ENCODE measurements at regions not wholly inside any gene's neighbourhood (a gene's known extent, or its start where the extent isn't known, plus 50 kb on each side); places are given as distances from the start of the nearest gene placed in this dataset.

DNA sequence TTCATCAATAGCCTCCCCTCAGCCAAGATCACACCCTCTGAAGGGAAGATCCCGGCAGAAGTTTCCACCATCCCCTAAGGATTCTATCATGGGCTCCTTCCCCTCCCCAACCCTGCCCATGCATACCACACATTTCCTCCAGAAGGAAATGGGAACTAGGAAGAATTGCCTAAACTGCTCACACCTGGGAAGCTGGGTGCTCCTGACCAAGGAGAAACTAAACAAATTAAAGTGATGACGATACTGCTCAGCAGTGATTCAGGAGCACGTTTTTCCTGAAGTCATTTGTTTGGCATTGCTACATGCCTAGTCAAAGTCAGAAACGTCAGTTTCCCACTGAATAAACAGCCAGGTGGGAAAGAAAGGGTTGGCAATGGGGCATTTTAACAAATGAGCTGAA is 136.1 kb upstream of the CDYL start:
- Mint-ChIP-seq H3K27ac (no peak overlapping the region), H3K9me3 (no peaks in the 10 kb centered on the region), H3K4me1 (ENCODE audit: unreplicated experiment) (peaks cover 6% of the 10 kb centered on the region), H3K27me3 (no peaks in the 10 kb centered on the region), H3K4me3 (no peak overlapping the region), H3K36me3 (no peaks in the 10 kb centered on the region)
- no peak for DNase-seq (ENCODE audit: extremely low spot score, unreplicated experiment)
- TF ChIP-seq, protein P1, sequence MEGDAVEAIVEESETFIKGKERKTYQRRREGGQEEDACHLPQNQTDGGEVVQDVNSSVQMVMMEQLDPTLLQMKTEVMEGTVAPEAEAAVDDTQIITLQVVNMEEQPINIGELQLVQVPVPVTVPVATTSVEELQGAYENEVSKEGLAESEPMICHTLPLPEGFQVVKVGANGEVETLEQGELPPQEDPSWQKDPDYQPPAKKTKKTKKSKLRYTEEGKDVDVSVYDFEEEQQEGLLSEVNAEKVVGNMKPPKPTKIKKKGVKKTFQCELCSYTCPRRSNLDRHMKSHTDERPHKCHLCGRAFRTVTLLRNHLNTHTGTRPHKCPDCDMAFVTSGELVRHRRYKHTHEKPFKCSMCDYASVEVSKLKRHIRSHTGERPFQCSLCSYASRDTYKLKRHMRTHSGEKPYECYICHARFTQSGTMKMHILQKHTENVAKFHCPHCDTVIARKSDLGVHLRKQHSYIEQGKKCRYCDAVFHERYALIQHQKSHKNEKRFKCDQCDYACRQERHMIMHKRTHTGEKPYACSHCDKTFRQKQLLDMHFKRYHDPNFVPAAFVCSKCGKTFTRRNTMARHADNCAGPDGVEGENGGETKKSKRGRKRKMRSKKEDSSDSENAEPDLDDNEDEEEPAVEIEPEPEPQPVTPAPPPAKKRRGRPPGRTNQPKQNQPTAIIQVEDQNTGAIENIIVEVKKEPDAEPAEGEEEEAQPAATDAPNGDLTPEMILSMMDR (conservative IDR thresholded peaks at IDR 0.05): no peak

DNA sequence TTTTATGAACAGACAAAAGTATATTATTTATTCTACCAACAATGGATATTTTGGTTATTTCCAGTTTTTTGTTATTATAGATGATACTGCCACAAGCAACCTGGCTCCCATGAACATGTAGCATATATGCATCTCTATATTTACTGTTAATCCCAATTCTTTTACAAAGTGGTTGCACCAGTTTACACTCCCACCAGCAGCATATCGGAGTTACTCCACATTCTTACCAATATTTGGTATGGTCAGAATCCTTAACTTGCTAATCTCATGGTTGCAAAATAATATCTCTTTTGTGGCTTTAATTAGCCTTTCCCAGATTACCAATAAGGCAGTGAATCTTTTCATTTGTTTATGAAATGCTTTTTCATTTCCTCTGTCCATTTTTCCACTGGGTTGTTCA is 137.6 kb upstream of the CDYL start:
- Mint-ChIP-seq H3K27ac (no peak overlapping the region), H3K4me3 (no peak overlapping the region), H3K9me3 (no peaks in the 10 kb centered on the region), H3K36me3 (no peaks in the 10 kb centered on the region), H3K27me3 (no peaks in the 10 kb centered on the region), H3K4me1 (ENCODE audit: unreplicated experiment) (no peaks in the 10 kb centered on the region)
- TF ChIP-seq, protein P1 (conservative IDR thresholded peaks at IDR 0.05): no peak
- DNase-seq (ENCODE audit: extremely low spot score, unreplicated experiment): no peak

DNA sequence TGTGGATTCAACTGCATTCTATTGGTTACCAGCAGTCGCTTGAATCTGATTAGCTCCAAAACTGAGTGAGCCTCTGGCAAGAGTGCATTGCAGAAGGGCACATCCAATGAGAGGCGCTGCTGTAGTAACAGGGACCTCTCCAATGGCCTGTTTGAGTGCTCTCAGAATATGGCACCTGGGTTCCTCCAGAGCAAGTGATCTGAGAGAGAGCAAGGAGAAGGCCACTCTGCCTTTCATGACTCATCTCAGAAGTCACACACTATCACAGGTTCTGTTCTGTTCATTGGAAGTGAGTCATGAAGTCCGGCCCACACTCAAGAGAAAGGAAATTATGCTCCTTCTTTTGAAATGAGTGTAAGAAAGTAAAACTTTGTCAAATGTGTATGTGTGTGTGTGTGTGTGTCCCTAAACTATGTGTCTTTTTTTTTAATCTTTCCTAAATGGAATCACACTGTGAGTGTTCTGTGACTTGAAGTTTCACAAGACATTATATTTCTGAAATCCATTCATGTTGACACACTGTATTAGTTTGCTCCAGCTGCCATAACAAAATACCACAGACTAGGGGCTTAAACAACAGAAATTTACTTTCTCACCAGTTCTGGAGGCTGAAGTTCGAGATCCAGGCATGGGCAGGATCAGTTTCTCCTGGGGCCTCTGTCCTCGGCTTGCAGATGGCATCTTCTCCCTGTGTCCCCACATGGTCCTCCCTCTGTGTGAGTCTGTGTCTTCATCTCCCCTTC is 138.3 kb upstream of the CDYL start:
- Mint-ChIP-seq H3K9me3 (no peaks in the 10 kb centered on the region), H3K36me3 (no peaks in the 10 kb centered on the region), H3K4me1 (ENCODE audit: unreplicated experiment) (no peaks in the 10 kb centered on the region), H3K27me3 (no peaks in the 10 kb centered on the region), H3K4me3 (no peak overlapping the region), H3K27ac (no peak overlapping the region)
- no peak for DNase-seq (ENCODE audit: extremely low spot score, unreplicated experiment)
- TF ChIP-seq, protein P1 (conservative IDR thresholded peaks at IDR 0.05): no peak

DNA sequence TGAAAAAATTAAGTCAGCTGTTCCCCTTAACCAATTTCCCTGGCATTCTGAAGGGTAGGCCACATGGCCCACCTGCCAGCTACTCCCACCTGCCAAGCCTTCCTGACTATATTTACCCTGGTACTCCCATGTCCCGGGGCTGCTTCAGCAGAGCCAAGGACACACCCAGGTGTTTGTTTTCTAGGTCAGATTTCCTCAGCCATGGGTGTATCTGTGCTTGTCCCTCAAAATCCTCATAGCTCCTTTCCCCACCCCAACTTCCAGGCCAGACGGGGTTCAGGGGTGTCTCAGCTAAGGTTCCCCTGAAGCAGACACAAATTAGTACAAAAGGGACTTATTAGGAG is 139.4 kb upstream of the CDYL start:
- H3K27me3 Mint-ChIP-seq: no peaks in the 10 kb centered on the region
- no peak for DNase-seq (ENCODE audit: extremely low spot score, unreplicated experiment)
- H3K27ac Mint-ChIP-seq: no peak overlapping the region
- H3K4me3 Mint-ChIP-seq: no peak overlapping the region
- no peaks in the 10 kb centered on the region for H3K4me1 Mint-ChIP-seq (ENCODE audit: unreplicated experiment)
- H3K9me3 Mint-ChIP-seq: no peaks in the 10 kb centered on the region
- TF ChIP-seq, protein P1 (conservative IDR thresholded peaks at IDR 0.05): no peak
- H3K36me3 Mint-ChIP-seq: no peaks in the 10 kb centered on the region

DNA sequence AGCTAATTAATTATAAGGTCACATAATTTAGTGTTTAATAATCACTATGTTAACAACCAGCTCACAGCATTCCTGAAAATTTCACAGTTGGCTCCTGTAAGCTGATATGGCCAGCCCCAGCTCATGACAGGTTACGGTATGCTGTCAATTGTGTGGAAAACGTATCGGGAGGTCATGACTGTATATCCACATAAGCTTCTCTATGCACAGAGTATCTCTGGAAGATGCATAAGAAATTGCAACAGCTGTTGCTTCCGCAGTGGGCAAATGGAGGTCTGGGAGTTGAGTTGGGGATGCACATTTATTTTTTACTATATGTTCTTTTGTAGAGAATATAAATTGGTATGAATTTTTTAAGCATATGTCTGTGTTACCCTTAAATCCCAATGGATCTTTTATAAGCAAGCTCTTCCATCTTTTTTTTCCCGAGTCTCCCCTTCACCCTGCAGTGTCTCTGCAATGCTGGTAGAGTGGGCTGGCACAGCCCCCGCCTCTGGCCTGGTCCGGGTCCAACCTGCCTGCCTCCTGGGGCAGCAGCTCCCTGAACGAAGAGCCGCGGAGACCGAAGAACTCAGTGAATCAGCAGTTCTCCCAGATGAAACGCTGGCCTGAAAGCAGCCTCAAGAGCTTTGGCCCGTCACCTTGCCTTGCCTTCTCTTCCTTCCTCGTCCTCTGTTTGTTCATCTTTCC is 139.9 kb upstream of the CDYL start:
- no peaks in the 10 kb centered on the region for H3K9me3 Mint-ChIP-seq
- no peaks in the 10 kb centered on the region for H3K4me1 Mint-ChIP-seq (ENCODE audit: unreplicated experiment)
- no peak overlapping the region for H3K27ac Mint-ChIP-seq
- H3K4me3 Mint-ChIP-seq: no peak overlapping the region
- no peak for DNase-seq (ENCODE audit: extremely low spot score, unreplicated experiment)
- H3K36me3 Mint-ChIP-seq: no peaks in the 10 kb centered on the region
- no peaks in the 10 kb centered on the region for H3K27me3 Mint-ChIP-seq
- TF ChIP-seq, protein P1 (conservative IDR thresholded peaks at IDR 0.05): no peak

Measured in type B pancreatic cell (in vitro differentiated cells).